Parathyroid adenoma (tissue), 2 donors: ENCODE measurements at regions not wholly inside any gene's neighbourhood (a gene's known extent, or its start where the extent isn't known, plus 50 kb on each side); places are given as distances from the start of the nearest gene placed in this dataset.

Source experiments
- H2AFZ ChIP-seq: fragments of 300-600 bp; sonication (generic); one replicate; pipeline ENCODE4 v1.7.0; 2017; ENCODE audit warnings: antibody characterized with exemption, mild to moderate bottlenecking
- H3K27ac ChIP-seq: fragments of 300-600 bp; sonication (generic); one replicate; pipeline ENCODE4 v1.7.0; 2017
- H3K27me3 ChIP-seq: fragments of 300-600 bp; sonication (generic); one replicate; pipeline ENCODE4 v1.7.0; 2017; ENCODE audit warnings: low read length; ENCODE audit not compliant: control insufficient read depth, insufficient read depth
- H3K36me3 ChIP-seq: fragments of 300-600 bp; sonication (generic); one replicate; pipeline ENCODE4 v1.7.0; 2017; ENCODE audit warnings: low read length; ENCODE audit not compliant: control insufficient read depth, insufficient read depth
- H3K4me1 ChIP-seq: fragments of 300-600 bp; sonication (generic); one replicate; pipeline ENCODE4 v1.7.0; 2017; ENCODE audit warnings: control low read depth
- H3K4me2 ChIP-seq: fragments of 300-600 bp; sonication (generic); one replicate; pipeline ENCODE4 v1.7.0; 2017; ENCODE audit warnings: low read length
- H3K4me3 ChIP-seq: fragments of 300-600 bp; sonication (generic); one replicate; pipeline ENCODE4 v1.7.0; 2017; ENCODE audit warnings: low read depth, low read length
- H3K79me2 ChIP-seq: fragments of 300-600 bp; sonication (generic); one replicate; pipeline ENCODE4 v1.7.0; 2017; ENCODE audit warnings: control low read depth
- H3K9ac ChIP-seq: fragments of 300-600 bp; sonication (generic); one replicate; pipeline ENCODE4 v1.7.0; 2017; ENCODE audit warnings: mild to moderate bottlenecking
- H3K9me3 ChIP-seq: fragments of 300-600 bp; sonication (generic); one replicate; pipeline ENCODE4 v1.7.0; 2017; ENCODE audit warnings: low read length; ENCODE audit not compliant: control insufficient read depth
- TF ChIP-seq, protein P1 (sequence below): fragments of 300-600 bp; sonication (generic); IDR thresholded peaks from one replicate; pipeline ENCODE4 v1.7.0; 2017; ENCODE audit warnings: antibody characterized with exemption, mild to moderate bottlenecking
- donor health status: primary hyperparathyroidism.

DNA sequence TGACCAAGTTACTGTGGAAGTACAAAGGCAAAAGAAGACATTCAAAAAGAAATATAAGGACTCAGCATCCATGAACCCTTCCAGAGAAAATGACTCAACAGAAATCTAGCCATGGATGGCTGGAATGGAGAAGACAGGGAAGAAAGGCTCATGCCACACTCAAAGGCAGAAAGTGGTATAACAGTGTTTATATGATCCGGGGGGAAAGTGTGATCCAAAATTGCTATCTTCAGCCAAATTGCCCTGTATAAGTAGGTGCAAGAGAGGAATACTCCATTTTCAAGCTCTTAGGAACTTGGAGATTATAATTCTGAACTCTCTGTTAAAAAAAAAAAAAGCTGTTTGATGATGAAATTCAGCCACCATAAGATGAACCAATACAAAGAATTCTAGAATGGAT, 81.8 kb upstream of the TENM4 start:
- Histone ChIP-seq H3K9me3 (no peaks in the 10 kb centered on the region), H3K79me2 (no peaks in the 10 kb centered on the region), H3K4me1 (no peaks in the 10 kb centered on the region), H2AFZ (no peak overlapping the region), H3K4me2 (no peak overlapping the region), H3K27ac (no peak overlapping the region), H3K4me3 (no peak overlapping the region), H3K9ac (no peak overlapping the region), H3K36me3 (no peaks in the 10 kb centered on the region), H3K27me3 (no peaks in the 10 kb centered on the region)
- TF ChIP-seq, protein P1, sequence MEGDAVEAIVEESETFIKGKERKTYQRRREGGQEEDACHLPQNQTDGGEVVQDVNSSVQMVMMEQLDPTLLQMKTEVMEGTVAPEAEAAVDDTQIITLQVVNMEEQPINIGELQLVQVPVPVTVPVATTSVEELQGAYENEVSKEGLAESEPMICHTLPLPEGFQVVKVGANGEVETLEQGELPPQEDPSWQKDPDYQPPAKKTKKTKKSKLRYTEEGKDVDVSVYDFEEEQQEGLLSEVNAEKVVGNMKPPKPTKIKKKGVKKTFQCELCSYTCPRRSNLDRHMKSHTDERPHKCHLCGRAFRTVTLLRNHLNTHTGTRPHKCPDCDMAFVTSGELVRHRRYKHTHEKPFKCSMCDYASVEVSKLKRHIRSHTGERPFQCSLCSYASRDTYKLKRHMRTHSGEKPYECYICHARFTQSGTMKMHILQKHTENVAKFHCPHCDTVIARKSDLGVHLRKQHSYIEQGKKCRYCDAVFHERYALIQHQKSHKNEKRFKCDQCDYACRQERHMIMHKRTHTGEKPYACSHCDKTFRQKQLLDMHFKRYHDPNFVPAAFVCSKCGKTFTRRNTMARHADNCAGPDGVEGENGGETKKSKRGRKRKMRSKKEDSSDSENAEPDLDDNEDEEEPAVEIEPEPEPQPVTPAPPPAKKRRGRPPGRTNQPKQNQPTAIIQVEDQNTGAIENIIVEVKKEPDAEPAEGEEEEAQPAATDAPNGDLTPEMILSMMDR, result no peak

DNA sequence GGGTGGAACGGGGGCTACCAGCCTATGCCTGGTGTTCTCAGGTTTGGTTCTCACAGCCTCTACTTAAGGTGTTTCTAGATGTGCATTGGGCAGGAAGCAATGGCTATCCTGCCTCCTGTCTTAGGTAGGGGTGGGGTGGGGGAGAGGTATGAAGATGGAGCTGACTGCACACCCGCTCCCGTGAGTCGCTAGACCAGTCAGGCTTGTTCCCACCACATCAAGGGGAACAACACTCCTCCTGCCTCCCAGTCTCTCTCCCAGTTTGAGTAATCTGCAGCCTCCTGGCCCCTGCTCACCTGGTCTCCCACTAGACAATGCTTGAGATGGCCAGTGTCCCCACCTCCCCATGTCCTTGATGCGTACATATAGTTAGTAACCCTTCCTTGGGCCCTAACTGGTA, 79.3 kb upstream of the TENM4 start:
- H3K27ac ChIP-seq, result no peak overlapping the region
- H3K9ac ChIP-seq, result no peak overlapping the region
- H3K79me2 ChIP-seq, result no peaks in the 10 kb centered on the region
- H3K4me2 ChIP-seq, result no peak overlapping the region
- H2AFZ ChIP-seq, result no peak overlapping the region
- no peaks in the 10 kb centered on the region for H3K4me1 ChIP-seq
- H3K36me3 ChIP-seq, result no peaks in the 10 kb centered on the region
- H3K27me3 ChIP-seq, result no peaks in the 10 kb centered on the region
- TF ChIP-seq, protein P1, result no peak
- H3K9me3 ChIP-seq, result no peaks in the 10 kb centered on the region
- no peak overlapping the region for H3K4me3 ChIP-seq

DNA sequence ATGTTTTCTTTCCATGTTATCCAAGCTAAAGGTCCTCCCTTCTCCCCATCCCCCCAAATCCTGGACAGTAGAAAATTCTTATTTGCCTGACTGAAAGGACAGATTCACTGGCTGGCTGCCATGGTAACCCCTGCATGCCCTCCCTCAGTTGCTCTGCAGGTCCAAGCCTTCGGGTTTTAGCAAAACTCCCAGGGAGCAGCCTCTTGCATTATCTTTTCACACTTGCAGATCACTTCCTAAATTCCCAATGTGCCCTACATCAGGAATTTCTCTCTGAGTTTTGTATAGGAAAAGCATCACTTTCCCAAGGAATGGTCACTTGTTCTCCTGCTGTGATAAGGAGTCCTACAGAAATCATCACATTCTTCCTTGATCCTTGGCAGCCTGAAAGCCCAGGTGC, 75.0 kb upstream of the TENM4 start:
- no peak overlapping the region for H3K9ac ChIP-seq
- H3K4me1 ChIP-seq, result no peaks in the 10 kb centered on the region
- H3K79me2 ChIP-seq, result no peaks in the 10 kb centered on the region
- no peak overlapping the region for H3K27ac ChIP-seq
- no peak overlapping the region for H2AFZ ChIP-seq
- no peak overlapping the region for H3K4me3 ChIP-seq
- H3K4me2 ChIP-seq, result no peak overlapping the region
- no peaks in the 10 kb centered on the region for H3K9me3 ChIP-seq
- TF ChIP-seq, protein P1, result no peak
- H3K36me3 ChIP-seq, result no peaks in the 10 kb centered on the region
- no peaks in the 10 kb centered on the region for H3K27me3 ChIP-seq

DNA sequence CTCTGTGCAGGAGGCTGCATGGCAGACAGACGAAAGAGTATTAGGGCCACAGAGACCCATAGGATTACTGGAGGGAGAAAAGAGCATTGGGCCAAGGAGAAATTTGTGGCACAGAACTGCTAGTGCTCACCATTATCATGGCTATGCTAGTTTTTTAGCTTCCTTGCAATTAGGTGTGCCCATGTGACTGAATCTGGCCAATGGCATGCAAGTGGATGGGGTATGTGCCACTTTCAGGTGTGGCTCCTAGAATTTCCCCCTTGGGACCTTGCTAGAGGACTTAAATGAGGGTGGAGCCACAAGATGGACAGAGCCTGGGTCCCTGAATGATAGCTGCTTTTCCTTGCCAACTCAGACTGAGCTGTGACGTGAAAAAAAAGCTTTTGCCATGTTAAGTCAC, 73.9 kb upstream of the TENM4 start:
- no peaks in the 10 kb centered on the region for H3K36me3 ChIP-seq
- no peaks in the 10 kb centered on the region for H3K4me1 ChIP-seq
- H3K9ac ChIP-seq, result no peak overlapping the region
- no peak overlapping the region for H2AFZ ChIP-seq
- TF ChIP-seq, protein P1, result no peak
- no peak overlapping the region for H3K4me3 ChIP-seq
- no peaks in the 10 kb centered on the region for H3K27me3 ChIP-seq
- H3K79me2 ChIP-seq, result no peaks in the 10 kb centered on the region
- no peaks in the 10 kb centered on the region for H3K9me3 ChIP-seq
- H3K27ac ChIP-seq, result no peak overlapping the region
- no peak overlapping the region for H3K4me2 ChIP-seq

DNA sequence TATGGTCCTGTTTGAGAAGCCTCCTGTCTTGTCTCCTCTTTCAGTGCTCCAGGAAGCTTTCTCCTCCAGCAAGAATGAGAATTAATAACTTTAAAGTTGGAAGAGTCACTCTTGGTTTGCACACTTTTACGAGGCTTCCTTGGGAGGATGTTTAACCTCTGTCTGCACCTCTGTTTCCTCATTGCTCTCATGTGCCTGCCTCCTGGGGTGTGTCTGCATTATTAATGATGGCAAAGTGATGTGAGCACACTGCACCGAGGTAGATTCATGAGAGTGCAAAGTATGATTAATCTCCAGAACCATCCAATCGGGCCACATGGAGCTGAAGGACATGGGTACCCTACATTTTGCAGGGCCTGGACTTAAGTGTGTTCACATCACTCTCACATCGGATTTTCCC, 73.5 kb upstream of the TENM4 start:
- Histone ChIP-seq H3K36me3 (no peaks in the 10 kb centered on the region), H3K9me3 (no peaks in the 10 kb centered on the region), H3K79me2 (no peaks in the 10 kb centered on the region), H3K27me3 (no peaks in the 10 kb centered on the region), H3K4me1 (no peaks in the 10 kb centered on the region), H3K4me3 (no peak overlapping the region), H3K27ac (no peak overlapping the region), H3K9ac (no peak overlapping the region), H2AFZ (no peak overlapping the region), H3K4me2 (no peak overlapping the region)
- TF ChIP-seq, protein P1, result no peak
